HG02884 (cell line): ENCODE measurements at regions not wholly inside any gene's neighbourhood (a gene's known extent, or its start where the extent isn't known, plus 50 kb on each side); places are given as distances from the start of the nearest gene placed in this dataset.

Experiments
- ATAC-seq: cut with Tn5 transposase; IDR thresholded peaks from one replicate; pipeline ENCODE4 v1.9.1; 2021; ENCODE audit warnings: mild to moderate bottlenecking, moderate library complexity; ENCODE audit not compliant: unreplicated experiment

DNA sequence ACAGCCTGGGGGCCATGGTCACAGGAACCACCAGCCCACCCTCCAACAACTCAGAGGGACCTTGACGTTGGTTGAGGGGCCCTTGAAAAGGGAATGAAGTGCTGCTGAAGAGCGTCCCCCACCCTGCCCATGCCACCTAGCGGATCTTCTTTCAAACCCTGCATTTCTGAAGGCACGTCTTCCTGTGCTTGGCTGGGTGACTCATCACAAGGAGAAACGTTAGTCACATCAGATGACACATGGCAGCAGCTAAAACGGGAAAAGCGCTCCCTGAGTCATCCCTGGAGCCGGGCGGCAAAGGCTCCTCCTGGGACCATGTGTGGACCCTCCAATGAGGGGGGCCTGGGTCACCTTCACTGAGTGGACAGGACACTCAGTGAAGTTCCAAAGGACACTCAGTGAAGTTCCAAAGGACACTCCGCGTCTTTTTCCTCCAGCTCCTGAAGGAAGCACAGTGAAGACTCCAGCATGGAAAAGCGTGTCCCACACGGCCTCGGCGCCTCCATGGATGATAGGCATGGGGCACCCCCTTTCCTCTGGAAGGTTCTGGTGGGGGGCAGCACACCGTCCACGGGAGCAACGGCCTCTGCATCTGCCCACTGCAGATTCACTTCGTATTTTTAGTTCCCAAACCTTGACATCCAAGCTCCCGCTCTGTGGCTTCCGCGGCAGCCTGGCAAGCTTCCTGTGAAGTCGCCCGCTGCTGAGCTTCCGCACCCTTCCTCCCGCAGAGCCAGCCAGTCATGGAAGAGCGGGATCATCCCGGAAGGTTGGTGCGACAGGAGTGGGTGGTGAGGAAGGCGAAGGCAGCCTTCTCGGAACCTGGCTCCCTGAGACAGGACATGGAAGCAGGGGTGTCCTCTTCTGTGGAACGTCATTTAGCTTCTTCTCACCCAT lies 383.4 kb downstream of the VRK1 start:
- no peak for ATAC-seq

DNA sequence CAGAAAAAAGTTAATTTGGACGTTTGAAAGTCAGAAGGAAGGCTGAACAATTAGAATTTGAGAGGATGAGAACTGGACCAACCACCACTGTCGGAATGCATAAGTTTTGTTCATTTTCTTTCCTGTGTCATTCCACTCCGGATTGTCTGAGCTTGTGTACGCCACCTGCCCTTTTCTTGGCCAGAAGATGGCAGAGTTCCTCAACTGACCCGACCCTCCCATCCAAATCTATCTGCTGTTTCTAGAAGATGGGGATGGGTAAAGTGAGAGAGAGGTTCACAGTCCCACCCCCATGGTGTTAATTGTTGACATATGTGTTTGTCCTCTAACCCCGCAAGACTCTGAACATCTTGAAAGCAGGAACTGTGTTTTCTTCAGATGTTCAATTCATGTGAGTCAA lies 388.0 kb downstream of the VRK1 start:
- no peak for ATAC-seq

DNA sequence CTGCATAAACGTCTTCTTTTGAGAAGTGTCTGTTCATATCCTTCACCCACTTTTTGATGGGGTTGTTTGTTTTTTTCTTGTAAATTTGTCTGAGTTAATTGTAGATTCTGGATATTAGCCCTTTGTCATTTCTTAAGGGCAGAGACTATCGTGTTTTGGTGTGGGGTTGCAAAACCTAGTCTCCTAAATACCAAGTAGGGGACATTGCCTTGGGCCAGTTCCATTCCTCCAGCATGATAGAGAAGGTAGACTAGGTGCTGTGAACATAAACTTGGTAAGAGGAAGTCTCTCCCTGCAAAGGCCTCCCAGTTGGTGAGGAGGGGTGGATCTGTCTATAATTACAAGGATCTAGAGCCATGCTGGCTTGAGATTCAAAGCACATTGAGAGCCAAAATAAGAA lies 390.7 kb downstream of the VRK1 start:
- ATAC-seq: no peak

DNA sequence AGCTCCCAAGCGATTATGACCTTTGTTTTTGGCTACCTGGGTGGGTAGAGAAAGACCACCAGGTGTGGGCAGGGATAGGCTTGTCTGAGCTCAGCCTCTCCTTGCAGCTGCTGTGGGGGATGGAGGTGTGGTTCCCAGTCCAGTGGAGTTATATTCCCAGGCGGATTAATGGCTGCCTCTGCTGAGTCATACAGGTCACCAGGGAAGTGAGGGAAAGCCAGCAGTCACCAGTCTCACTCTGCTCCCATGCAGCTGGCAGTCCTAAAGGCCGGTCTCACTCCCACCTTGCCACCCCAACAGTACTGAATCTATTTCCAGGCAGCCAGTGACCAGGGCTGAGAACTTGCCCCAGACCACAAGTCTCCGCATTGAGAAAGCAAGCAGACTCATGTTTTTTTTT lies 399.2 kb downstream of the VRK1 start:
- no peak for ATAC-seq

DNA sequence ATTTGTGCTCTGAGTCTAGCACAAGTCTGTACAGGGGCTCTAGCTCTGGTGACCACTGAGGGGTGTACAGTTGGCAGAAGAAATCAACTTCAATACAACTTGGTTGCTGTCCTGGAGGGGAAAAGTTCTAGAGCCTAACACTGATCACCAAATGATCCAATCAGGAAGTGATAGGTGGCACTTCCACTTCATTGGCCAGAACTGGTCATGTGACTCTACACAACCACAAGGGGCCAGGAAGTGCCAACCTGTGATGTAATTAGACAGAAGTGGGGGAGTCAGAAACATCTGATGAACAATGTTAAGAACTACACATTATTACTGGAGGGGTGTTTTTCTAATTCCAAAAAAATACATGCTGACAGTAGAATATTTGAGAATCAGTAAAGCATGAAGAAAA lies 401.6 kb downstream of the VRK1 start:
- ATAC-seq: no peak

DNA sequence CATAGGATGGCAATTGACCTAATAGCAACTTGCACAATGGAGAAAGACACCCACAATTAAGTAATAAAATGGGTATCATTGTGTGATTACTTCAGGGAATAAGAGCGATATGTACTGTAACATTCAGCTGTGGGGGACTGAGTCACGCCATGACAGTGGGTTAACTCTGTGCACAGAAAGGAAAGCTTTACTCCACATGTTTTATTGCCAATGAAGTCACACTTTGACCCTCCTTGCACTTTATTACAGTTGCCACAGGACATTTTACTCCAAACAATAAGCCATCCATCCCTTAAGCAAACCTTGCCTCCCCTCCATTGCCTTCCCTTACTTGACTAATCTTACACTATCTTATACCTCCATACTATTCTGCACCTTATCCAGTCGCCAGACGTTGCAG lies 403.1 kb downstream of the VRK1 start:
- no peak for ATAC-seq

DNA sequence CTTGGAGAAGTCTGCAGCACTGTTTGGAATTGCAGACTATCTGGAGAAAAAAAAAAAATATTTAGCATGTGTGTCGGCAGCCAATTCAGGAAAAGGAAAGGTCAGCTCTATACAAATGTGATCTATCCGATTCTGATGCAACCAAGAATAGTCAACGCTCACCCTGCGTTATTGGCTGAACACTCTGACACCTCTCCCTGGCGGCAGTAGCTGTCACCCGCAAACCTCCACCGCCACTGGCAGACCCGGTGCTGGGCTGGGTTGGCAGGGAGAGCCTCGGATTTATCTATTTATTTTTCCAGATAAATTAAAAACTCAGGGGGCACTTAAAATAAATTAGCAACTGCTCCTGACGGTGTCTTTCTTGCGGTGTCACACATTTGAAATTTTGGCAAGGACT lies 409.7 kb downstream of the VRK1 start:
- no peak for ATAC-seq

DNA sequence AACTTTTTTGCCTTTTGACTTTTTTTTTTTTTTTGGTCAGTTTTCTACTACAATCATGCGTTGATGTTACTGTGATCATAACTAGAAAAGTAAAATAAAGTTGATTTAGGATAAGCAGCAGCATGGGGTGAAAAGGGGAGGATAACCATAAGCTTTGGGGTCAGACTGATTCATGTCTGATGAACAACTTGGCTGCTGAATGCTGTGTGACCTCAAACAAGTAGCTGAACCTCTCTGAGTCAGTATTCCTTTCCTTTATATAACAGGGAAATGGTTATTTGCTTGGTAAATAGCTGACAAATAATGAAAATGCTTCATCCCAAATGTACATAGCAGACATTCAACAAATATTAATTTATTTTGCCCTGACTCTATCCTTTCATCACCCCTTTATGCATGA lies 413.0 kb downstream of the VRK1 start:
- ATAC-seq: no peak

DNA sequence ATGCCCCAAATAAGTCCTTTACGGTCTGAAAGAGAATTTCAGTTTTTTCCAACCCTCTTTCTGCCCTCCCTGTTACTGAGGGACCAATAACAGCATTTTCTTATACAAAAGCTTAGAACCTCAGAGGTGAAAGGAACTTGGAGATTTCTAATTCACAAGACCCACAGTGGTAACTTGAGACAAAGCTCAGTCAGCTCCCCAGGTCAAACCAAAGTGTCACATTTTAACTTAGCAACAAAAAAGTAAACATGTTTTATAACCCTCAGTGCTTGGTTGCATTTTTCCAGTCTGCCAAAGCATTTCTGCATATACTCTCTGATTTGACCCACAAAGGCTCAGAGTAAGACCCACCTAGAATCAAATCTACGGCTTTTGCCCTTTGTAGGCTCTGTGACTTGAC lies 415.2 kb downstream of the VRK1 start:
- no peak for ATAC-seq

DNA sequence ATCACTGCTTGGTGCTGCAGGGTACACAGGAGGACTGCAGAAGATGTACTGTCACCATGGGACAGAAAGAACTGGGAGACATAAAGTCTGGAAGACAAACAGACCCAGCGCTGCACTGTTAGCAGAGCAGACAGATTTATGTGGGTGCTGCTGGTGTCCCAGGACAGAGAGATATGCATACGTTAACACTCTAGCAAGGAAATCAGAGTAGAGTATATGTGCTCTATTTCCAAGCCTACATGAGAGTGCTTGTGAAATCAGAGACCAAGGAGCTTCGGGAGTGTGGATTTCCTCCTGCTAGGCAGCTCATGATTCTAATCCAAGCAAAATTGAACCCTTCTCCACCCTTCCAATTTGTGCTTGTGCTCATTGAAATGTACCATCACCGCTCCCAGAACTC lies 416.5 kb downstream of the VRK1 start:
- no peak for ATAC-seq

DNA sequence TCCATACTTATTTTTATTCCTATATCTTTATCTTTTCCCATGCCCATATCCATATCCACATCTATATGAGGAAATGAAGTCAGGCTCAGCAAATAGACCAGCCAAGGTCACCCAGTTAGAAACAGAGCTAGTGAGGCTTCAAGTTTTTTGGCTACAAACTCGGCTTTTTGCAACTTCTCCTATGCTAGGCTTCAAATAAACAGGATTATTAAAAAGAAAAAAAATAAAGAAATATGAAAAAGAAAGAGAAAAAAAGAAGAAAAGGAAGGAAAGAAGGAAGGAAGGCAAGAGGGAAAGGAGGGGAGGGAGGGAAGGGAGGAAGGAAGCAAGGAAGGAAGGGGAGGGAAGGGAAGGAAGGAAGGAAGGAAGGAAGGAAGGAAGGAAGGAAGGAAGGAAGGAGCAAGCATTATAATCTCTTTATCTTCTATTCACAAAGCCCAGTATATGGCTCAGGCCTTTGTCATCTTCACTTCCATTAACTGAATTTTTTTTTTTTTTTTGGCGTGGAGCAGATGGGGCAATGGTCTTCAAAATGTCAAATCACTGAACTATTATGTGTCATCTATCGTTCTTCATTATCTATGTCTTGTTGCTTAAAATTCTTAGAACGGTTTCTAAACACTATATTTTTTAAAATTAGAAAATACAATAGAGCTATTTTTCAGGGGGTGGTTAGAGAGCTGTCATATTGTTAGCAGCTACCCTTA lies 418.2 kb downstream of the VRK1 start:
- no peak for ATAC-seq

DNA sequence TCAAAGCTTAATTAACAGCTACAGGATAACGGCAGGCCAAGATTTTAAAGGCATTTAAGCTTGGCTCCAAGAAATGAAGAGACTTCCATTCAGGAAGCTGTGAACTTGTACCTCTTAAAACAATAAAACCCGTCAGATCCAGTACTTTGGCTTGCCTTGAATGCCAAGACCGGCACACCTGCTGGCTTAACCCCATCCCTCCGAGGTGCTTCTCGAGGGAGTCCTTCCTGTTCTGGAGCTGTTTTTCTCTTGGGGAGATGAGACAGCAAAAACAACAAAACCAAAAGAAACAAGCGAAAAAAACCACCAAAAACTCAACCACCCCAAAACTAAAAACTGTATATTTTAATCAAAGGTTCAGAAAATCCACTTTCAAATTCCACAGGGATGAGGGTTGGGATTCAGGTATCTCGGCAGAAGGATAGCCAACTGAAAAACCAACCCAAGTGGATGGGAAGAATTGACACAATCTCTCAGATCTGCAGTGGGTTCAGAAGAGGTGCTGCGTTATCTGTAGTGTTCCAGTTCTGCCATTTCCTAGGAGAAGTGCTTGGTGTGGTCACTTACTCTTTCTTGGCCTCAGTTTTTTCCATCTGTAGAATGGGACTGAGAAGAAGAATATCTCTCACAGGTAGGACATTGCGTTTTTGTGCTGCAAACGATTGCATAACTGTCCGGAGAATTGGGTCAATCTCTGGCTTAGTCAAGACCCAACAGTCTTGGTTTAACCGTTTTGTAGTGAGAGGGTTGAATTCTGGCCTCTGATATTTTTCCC lies 420.1 kb downstream of the VRK1 start:
- ATAC-seq: no peak

DNA sequence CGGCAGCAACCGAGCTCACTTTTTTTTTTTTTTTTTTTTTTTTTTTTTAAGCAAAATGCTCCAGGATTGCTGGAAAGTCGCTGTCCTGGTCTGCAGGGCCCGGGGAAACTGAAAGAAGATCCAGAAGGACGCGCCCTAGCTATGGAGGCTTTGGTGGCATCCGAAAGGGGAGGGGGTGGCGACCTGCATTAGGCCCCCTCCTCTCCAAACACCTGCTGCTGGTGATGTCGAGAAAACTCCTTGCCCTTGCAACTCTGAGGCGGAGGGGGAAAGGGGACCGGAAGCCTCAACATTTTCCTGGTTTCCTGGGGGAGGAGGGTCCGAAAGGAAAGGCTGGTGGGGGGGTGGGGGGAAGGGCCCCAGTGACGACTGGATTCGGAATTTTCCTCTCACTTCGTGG lies 421.1 kb downstream of the VRK1 start:
- no peak for ATAC-seq

DNA sequence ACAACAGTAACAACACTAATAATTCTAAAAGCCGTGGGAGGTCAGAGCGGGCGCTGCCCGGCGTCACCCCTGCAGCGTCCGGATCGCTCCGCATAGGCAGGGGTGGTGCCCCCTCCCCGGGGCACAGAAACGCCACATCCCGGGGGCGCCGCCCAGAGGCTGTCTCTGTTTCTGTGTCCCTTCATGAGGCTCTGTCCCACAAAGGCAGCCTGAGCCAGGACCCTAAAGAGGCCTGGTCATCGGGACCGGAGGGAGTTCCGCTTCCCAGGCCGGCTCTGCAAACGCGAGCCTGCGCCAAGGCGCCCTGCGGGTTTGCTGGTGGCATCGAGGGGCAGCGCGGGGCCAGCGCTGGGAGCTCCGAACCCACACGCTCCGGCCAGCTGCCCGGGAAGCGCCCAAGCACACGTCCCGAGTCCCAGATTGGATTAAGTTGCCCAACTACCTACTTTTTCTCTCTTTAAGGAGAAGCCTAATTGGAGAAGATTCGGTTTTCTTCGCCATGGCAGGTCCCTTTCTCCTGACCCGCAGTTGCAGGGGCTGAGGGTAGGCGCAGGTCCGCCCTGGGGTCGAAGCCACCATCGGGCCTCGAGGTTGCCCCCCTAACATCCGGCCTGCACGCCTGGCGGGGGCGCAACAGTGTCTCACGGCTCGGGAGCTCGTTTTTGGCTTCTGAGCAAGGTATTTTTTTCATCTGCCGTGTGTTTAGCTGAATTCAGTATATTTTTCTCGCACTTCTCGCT lies 421.7 kb downstream of the VRK1 start:
- no peak for ATAC-seq

DNA sequence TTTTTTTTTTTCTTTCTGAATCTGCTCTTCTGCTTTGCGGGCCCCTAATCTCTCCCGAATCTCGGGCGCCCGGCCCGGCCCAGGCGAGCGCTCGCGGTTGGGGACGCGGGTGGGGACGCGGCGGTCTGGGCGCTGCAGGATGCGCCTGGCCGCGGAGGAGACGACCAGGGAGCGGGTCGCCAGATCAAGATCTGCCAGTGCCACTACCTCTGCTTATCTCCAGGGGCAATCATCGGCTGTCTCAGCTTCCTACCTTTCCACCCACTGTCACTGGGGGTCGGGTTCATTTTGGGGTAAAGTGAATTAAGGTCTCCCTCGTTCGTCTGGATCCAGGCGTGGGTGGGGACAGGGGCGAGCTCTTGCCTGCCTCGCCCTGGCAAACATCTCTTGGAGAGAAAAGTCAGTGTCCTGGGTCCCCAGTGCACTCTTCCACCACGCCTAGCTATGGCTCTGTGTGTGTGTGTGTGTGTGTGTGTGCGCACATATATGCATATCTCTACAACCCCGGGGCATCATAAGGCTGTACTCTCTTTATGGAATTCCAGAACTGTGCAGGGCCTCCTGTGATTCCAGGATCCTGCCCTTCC lies 422.3 kb downstream of the VRK1 start:
- no peak for ATAC-seq

DNA sequence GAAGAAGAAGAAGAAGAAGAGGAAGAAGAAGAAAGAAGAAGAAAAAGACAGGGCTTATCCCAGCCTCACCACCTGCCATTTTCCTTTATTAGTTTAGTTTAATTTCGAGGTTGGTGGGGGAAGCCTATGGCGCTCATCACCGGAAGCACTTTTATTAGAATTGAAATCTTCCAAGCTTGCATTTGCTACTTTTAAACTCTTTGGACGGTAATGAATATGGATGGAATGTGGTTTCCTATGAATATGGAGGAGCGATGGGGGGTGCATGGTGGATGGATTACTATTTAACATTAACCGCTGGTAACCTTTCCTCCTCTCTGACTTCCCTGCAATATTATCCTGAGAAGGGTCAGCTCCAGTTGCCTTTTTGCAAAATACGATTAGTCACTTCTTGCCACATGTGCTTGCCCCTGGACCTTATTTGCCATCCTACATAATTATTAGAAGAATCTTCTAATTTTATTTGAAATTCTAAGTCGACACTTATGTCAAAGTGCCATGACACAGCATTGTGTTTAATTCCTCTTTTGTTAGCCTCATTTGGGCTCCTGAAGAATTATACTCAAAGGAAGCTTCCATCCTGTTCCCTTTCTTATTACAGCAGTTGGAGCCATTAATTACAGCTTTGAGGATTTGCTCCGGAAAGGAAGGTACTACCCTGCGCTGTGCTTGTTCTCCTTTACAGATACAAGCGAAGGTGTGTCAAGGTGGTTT lies 424.5 kb downstream of the VRK1 start:
- no peak for ATAC-seq

DNA sequence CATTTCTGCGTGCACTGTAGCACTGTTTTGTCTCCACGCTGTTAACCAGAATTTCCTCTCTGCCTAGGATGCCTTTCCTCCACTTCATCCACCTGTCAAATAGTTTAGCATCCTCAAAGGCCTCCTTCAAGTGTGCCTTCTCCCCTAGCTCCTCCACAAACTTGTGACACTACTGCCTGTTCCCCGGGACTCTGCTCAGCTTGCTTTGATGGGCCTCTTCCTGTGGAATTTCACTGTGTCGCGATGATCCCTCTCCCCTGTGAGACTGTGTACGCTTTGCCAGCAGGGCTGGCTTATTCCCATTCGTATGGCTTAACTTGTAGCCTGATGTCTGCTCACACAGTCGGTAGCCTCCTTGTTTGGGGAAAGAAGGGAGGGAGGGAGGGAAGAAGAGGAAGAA lies 426.8 kb downstream of the VRK1 start:
- no peak for ATAC-seq

DNA sequence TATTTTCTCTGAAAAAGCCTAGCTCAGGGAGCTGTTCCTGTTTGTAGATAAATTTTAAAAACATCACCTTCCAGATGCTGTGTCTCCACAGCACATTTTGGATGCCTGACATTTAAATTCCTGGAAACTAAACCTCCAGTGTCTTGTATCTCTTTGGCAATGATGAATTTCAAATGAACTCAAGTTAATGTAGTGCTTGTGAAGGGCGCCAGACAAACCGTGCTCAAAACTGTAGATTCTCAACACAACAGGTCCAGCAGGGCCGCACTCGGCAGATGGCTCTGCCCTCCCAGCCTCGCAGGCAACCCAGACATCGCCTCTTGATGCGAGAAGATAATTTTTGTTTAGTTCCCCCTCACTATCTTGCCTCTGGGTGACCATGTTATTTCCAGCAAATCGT lies 432.9 kb downstream of the VRK1 start:
- no peak for ATAC-seq

DNA sequence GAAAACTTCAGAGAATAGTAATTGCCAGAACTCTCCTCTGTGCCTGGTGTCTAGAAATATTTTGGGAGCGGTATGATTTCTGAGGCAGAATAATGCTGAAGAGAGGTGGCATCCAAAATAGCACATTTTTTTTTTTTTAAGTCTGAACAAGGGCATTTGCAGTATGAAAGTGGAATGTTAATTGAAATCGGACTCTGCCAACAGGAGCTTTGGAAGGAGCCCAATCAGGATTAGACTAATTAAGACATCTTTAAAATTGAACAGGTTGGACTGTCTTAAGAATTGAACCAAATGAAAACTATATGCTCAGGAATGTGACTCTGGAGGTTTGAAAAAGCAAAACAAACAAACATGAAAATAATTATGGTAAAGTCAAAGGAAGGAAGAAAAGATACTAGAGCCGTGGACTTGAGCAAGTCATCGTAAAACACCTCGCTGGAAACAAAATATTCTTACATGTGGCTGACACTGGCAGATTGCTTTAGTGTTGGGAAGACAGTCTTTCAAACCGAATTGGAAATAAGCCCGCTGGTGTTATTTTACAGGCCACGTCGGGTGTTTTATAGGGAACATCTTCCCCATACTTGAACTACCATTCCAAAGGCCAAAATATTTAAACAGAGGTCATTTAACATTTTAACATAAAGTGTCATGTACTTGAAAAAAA lies 436.3 kb downstream of the VRK1 start:
- no peak for ATAC-seq
